Fibroblast of lung (primary cell): ENCODE measurements at regions not wholly inside any gene's neighbourhood (a gene's known extent, or its start where the extent isn't known, plus 50 kb on each side); places are given as distances from the start of the nearest gene placed in this dataset.

Experiments used
- DNase-seq, 2 donors: peaks; one replicate each; pipeline versions ENCODE4 v3.0.0 to v3.0.0-alpha.2; 2010; ENCODE audit warnings: low read depth in 2 of 2
- H2AFZ ChIP-seq: 2 replicates; pipeline ENCODE4 v1.5.1; 2012; ENCODE audit warnings: low read length, control low read depth, inconsistent platforms
- H3K27ac ChIP-seq: 2 replicates; pipeline ENCODE4 v1.5.1; 2011; ENCODE audit warnings: low read length, control low read depth; ENCODE audit not compliant: insufficient read depth
- H3K27me3 ChIP-seq: 2 replicates; pipeline ENCODE4 v1.5.1; 2011; ENCODE audit warnings: mild to moderate bottlenecking, low read length; ENCODE audit not compliant: control insufficient read depth, insufficient read depth
- H3K36me3 ChIP-seq: 2 replicates; pipeline ENCODE4 v1.5.1; 2011; ENCODE audit warnings: low read length; ENCODE audit not compliant: control insufficient read depth, insufficient read depth
- H3K4me1 ChIP-seq: 2 replicates; pipeline ENCODE4 v1.5.1; 2011; ENCODE audit warnings: low read length; ENCODE audit not compliant: control insufficient read depth, insufficient read depth; ENCODE audit errors: extremely low read depth
- H3K4me2 ChIP-seq: 2 replicates; pipeline ENCODE4 v1.5.1; 2011; ENCODE audit warnings: low read length, control low read depth; ENCODE audit not compliant: insufficient read depth; ENCODE audit errors: extremely low read depth
- H3K4me3 ChIP-seq, 4 experiments: fragments of 200-600 bp in 1 of 4; sonication (generic) in 1 of 4; replicated peaks in 1 of 4; 2 replicates each; pipeline ENCODE4 v1.5.1; 2011 to 2016; ENCODE audit warnings: low read length in 4 of 4, low read depth in 3 of 4, mild to moderate bottlenecking in 3 of 4, control low read depth in 2 of 4, inconsistent platforms in 1 of 4, mixed read lengths in 1 of 4; ENCODE audit not compliant: insufficient read depth in 1 of 4; ENCODE audit errors: control extremely low read depth in 1 of 4
- H3K79me2 ChIP-seq: 2 replicates; pipeline ENCODE4 v1.5.1; 2012; ENCODE audit warnings: mild to moderate bottlenecking, low read length, inconsistent platforms; ENCODE audit not compliant: control insufficient read depth, insufficient read depth
- H3K9ac ChIP-seq: 2 replicates; pipeline ENCODE4 v1.5.1; 2011; ENCODE audit warnings: mild to moderate bottlenecking, low read length, control low read depth; ENCODE audit not compliant: insufficient read depth
- H3K9me3 ChIP-seq: 2 replicates; pipeline ENCODE4 v1.5.1; 2012; ENCODE audit warnings: low read depth, low read length; ENCODE audit not compliant: control insufficient read depth, insufficient read depth
- H4K20me1 ChIP-seq: 2 replicates; pipeline ENCODE4 v1.5.1; 2011; ENCODE audit warnings: low read length; ENCODE audit not compliant: control insufficient read depth, insufficient read depth; ENCODE audit errors: extremely low read depth
- EZH2 ChIP-seq: IDR thresholded peaks from 2 replicates; pipeline ENCODE4 v1.5.1; 2012; ENCODE audit warnings: low read length, control low read depth, mild to moderate bottlenecking; ENCODE audit errors: missing control alignments
- TF ChIP-seq, protein P1 (sequence below), 2 donors: IDR thresholded peaks in 1 of 2; conservative IDR thresholded peaks in 1 of 2; 1 replicate in 1 of 2; 2 replicates in 1 of 2; pipeline ENCODE4 v1.5.1; 2011 to 2012; ENCODE audit warnings: low read length in 2 of 2, control low read depth in 1 of 2, inconsistent platforms in 1 of 2, low read depth in 1 of 2, mild to moderate bottlenecking in 1 of 2

GRCh38 chr7:17466216-17466615 lies 167.8 kb downstream of the AHR start:
- H4K20me1 ChIP-seq = no peaks in the 10 kb centered on the region
- no peak overlapping the region for H3K9ac ChIP-seq
- no peaks in the 10 kb centered on the region for H3K9me3 ChIP-seq
- no peak overlapping the region for H3K27ac ChIP-seq
- peak; percentile 4 to 17 for DNase-seq
- TF ChIP-seq, protein P1, sequence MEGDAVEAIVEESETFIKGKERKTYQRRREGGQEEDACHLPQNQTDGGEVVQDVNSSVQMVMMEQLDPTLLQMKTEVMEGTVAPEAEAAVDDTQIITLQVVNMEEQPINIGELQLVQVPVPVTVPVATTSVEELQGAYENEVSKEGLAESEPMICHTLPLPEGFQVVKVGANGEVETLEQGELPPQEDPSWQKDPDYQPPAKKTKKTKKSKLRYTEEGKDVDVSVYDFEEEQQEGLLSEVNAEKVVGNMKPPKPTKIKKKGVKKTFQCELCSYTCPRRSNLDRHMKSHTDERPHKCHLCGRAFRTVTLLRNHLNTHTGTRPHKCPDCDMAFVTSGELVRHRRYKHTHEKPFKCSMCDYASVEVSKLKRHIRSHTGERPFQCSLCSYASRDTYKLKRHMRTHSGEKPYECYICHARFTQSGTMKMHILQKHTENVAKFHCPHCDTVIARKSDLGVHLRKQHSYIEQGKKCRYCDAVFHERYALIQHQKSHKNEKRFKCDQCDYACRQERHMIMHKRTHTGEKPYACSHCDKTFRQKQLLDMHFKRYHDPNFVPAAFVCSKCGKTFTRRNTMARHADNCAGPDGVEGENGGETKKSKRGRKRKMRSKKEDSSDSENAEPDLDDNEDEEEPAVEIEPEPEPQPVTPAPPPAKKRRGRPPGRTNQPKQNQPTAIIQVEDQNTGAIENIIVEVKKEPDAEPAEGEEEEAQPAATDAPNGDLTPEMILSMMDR (conservative IDR thresholded peaks at IDR 0.05 in 1 of 2, IDR thresholded peaks at IDR 0.05 in 1 of 2; ENCODE audit: low read depth in 1 of 2, low read length in 2 of 2) = no peak
- no peak for TF ChIP-seq EZH2
- H3K4me2 ChIP-seq = no peak overlapping the region
- no peaks in the 10 kb centered on the region for H3K79me2 ChIP-seq
- no peaks in the 10 kb centered on the region for H3K27me3 ChIP-seq
- H3K36me3 ChIP-seq = no peaks in the 10 kb centered on the region
- no peaks in the 10 kb centered on the region for H3K4me1 ChIP-seq
- peak overlapping the region; percentile 47 for H2AFZ ChIP-seq
- no peak overlapping the region for H3K4me3 ChIP-seq

DNA sequence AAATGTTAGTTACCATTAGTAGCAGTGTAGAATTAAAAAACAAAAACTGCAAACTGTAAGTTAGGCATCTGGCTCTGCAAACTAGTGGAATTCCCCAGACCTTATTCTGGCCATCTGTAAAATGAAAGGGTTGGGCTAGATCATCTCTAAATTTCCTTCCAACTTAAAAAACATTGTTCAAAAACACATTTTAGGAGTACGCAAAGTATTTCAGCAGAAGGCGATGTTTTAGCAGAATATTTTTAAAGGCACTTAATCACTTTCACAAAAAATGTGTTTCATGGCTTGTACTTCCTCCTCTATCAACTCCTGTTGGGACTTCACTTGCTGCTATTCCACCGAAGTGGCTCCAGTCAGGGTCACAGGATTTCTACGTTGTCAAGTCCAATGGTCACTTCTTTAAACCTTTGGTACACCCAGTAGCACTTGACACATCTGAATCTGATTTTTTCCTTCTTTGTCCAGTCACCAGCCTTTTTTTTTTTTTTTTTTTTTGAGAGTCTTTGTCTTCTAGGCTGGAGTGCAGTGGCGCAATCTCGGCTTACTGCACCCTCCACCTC lies 169.0 kb downstream of the AHR start:
- Histone ChIP-seq H2AFZ (no peak overlapping the region), H3K79me2 (no peaks in the 10 kb centered on the region), H3K27me3 (no peaks in the 10 kb centered on the region), H3K36me3 (no peaks in the 10 kb centered on the region), H3K4me3 (no peak overlapping the region), H4K20me1 (no peaks in the 10 kb centered on the region), H3K9ac (no peak overlapping the region), H3K4me2 (no peak overlapping the region), H3K27ac (no peak overlapping the region), H3K9me3 (no peaks in the 10 kb centered on the region), H3K4me1 (no peaks in the 10 kb centered on the region)
- DNase-seq = no peak
- TF ChIP-seq EZH2 = no peak
- TF ChIP-seq, protein P1 (conservative IDR thresholded peaks at IDR 0.05 in 1 of 2, IDR thresholded peaks at IDR 0.05 in 1 of 2; ENCODE audit: low read depth in 1 of 2, low read length in 2 of 2) = no peak

- DNase-seq = no peak
- H3K9ac ChIP-seq = no peak overlapping the region
- no peaks in the 10 kb centered on the region for H4K20me1 ChIP-seq
- no peak overlapping the region for H3K27ac ChIP-seq
- TF ChIP-seq, protein P1 (conservative IDR thresholded peaks at IDR 0.05 in 1 of 2, IDR thresholded peaks at IDR 0.05 in 1 of 2; ENCODE audit: low read depth in 1 of 2, low read length in 2 of 2) = no peak
- no peak for TF ChIP-seq EZH2
- no peak overlapping the region for H3K4me2 ChIP-seq
- no peak overlapping the region for H3K4me3 ChIP-seq
- no peaks in the 10 kb centered on the region for H3K4me1 ChIP-seq
- H3K9me3 ChIP-seq = no peaks in the 10 kb centered on the region
- no peak overlapping the region for H2AFZ ChIP-seq
- H3K36me3 ChIP-seq = no peaks in the 10 kb centered on the region
- no peaks in the 10 kb centered on the region for H3K27me3 ChIP-seq
- H3K79me2 ChIP-seq = no peaks in the 10 kb centered on the region
Observed at GRCh38 chr7:17471325-17471724, 172.9 kb downstream of the AHR start.
